ENCODE measurements at regions not wholly inside any gene's neighbourhood (a gene's known extent, or its start where the extent isn't known, plus 50 kb on each side); places are given as distances from the start of the nearest gene placed in this dataset.
"Not testable (repeated sequence)": the region's sequence is repeated elsewhere in the genome, so short reads cannot be mapped to it uniquely, and the experiment has no call there.

DNA sequence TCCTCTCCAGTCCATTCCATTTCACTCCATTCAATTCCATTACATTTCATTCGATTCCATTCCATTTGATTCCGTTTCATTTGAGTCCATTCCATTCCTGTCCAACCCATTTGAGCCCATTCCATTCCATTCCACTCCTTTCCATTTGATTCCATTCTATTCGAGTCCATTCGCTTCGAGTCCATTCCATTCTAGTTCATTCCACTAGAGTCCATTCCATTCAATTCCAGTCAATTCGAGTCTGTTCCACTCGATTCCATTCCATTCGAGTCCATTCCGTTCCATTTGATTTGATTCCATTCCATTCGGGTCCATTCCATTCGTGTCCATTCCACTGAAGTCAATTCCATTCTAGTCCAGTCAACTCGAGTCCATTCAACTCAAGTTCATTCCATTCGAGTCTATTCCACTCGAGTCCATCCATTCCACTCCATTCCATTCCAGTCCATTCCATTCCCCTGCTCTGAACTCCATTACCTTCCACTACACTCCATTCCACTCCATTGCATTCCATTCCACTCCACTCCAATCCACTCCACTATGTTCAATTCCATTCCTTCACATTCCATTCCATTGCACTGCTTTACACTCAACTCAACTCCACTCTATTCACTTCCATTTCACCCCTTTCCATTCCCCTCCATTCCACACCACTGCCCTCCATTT, 2569.4 kb upstream of the TPTE start:
- H3K4me3 ChIP-seq: no peak overlapping the region
- no peak overlapping the region for H3K4me2 ChIP-seq
- ChIA-PET POLR2A (ENCODE audit: unreplicated experiment) (no interaction called here), CTCF (no interaction called here)
- BruUV-seq (replicated peaks): no TSS peak
- no peak for TF ChIP-seq EZH2 (IDR thresholded peaks at IDR 0.05; ENCODE audit: low read depth)
- TF ChIP-seq, protein P1, sequence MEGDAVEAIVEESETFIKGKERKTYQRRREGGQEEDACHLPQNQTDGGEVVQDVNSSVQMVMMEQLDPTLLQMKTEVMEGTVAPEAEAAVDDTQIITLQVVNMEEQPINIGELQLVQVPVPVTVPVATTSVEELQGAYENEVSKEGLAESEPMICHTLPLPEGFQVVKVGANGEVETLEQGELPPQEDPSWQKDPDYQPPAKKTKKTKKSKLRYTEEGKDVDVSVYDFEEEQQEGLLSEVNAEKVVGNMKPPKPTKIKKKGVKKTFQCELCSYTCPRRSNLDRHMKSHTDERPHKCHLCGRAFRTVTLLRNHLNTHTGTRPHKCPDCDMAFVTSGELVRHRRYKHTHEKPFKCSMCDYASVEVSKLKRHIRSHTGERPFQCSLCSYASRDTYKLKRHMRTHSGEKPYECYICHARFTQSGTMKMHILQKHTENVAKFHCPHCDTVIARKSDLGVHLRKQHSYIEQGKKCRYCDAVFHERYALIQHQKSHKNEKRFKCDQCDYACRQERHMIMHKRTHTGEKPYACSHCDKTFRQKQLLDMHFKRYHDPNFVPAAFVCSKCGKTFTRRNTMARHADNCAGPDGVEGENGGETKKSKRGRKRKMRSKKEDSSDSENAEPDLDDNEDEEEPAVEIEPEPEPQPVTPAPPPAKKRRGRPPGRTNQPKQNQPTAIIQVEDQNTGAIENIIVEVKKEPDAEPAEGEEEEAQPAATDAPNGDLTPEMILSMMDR (conservative IDR thresholded peaks at IDR 0.05): no peak
- no peaks in the 10 kb centered on the region for H3F3A ChIP-seq (ENCODE audit: insufficient read depth, low read depth)
- no peaks in the 10 kb centered on the region for H3K36me3 ChIP-seq (ENCODE audit: low read depth)
- no peak overlapping the region for H3K27ac ChIP-seq
- H3K9me2 ChIP-seq (ENCODE audit: insufficient read depth): no peaks in the 10 kb centered on the region
- H3K4me1 ChIP-seq (replicated peaks; ENCODE audit: insufficient read depth): no peaks in the 10 kb centered on the region
- intact Hi-C loops (cut with micrococcal nuclease; ENCODE audit: unreplicated experiment): no loop called here
- H4K20me1 ChIP-seq (ENCODE audit: insufficient read depth): no peaks in the 10 kb centered on the region
- H3K9me3 ChIP-seq (ENCODE audit: insufficient read depth, low read depth): peaks cover 60% of the 10 kb centered on the region
- no peak for DNase-seq
- no peaks in the 10 kb centered on the region for H3K27me3 ChIP-seq (ENCODE audit: insufficient read depth, low read depth)
- no peak overlapping the region for H2AFZ ChIP-seq
- no peaks in the 10 kb centered on the region for H3K79me2 ChIP-seq (ENCODE audit: low read depth)

GRCh38 chr21:7952648-7953047, 2568.7 kb upstream of the TPTE start:
- Histone ChIP-seq H2AFZ (no peak overlapping the region), H3K36me3 (ENCODE audit: low read depth) (no peaks in the 10 kb centered on the region), H3K27ac (no peak overlapping the region), H3K79me2 (ENCODE audit: low read depth) (no peaks in the 10 kb centered on the region), H3F3A (ENCODE audit: insufficient read depth, low read depth) (no peaks in the 10 kb centered on the region), H4K20me1 (ENCODE audit: insufficient read depth) (no peaks in the 10 kb centered on the region), H3K9me3 (ENCODE audit: insufficient read depth, low read depth) (peaks cover 53% of the 10 kb centered on the region), H3K27me3 (ENCODE audit: insufficient read depth, low read depth) (no peaks in the 10 kb centered on the region), H3K4me3 (no peak overlapping the region), H3K9me2 (ENCODE audit: insufficient read depth) (no peaks in the 10 kb centered on the region), H3K4me2 (no peak overlapping the region), H3K4me1 (replicated peaks; ENCODE audit: insufficient read depth) (no peaks in the 10 kb centered on the region)
- no TSS peak for BruUV-seq (replicated peaks)
- DNase-seq: no peak
- intact Hi-C loops (cut with micrococcal nuclease; ENCODE audit: unreplicated experiment): no loop called here
- TF ChIP-seq EZH2 (IDR thresholded peaks at IDR 0.05; ENCODE audit: low read depth): no peak
- TF ChIP-seq, protein P1 (conservative IDR thresholded peaks at IDR 0.05): no peak
- ChIA-PET CTCF (no interaction called here), POLR2A (ENCODE audit: unreplicated experiment) (no interaction called here)

DNA sequence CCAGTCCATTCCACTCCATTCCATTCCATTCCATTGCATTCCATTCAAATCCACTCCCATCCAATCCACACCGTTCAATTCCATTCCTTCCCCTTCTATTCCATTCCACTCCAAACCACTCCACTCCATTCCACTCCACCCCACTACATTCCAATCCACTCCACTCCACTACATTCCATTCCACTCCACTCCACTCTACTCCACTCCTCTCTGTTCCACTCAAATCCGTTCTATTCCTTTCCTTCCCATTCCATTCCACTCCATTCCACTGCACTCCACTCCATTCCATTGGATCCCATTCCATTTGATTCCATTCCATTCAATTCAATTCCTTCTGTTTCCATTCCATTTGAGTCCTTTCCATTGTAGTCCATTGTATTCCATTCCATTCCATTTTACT, 2568.3 kb upstream of the TPTE start:
- CTCF ChIA-PET: no interaction called here
- peaks cover 49% of the 10 kb centered on the region for H3K9me3 ChIP-seq (ENCODE audit: insufficient read depth, low read depth)
- no TSS peak for BruUV-seq (replicated peaks)

DNA sequence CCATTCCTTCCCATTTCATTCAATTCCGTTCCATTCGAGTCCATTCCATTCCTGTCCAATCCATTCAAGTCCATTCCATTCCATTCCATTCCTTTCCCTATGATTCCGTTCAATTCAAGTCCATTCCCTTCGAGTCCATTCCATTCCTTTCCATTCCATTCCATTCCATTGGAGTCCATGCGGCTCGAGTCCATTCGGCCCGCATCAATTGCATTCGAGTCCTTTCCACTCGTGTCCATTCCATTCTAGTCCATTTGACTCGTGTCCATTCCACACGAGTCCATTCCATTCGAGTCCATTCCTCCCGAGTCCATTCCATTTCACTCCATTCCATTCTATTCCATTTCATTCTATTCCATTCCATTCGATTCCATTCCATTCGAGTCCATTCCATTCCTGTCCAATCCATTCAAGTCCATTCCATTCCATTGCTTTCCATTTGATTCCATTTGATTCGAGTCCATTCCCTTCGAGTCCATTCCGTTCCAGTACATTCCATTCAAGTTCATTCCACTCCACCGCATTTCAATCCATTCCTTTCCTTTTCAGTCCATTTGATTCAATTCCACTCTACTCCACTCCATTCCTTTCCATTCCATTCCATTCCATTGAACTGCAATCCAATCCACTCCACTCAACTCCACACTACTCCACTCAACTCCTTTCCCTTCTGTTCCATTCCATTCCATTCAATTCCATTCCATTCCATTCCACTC, 2565.9 kb upstream of the TPTE start:
- H3K4me3 ChIP-seq; H3K4me1 ChIP-seq (replicated peaks; ENCODE audit: insufficient read depth); CTCF ChIA-PET; H3K79me2 ChIP-seq (ENCODE audit: low read depth); POLR2A ChIA-PET (ENCODE audit: unreplicated experiment); H2AFZ ChIP-seq; intact Hi-C loops (cut with micrococcal nuclease; ENCODE audit: unreplicated experiment); BruUV-seq (replicated peaks); H4K20me1 ChIP-seq (ENCODE audit: insufficient read depth); H3F3A ChIP-seq (ENCODE audit: insufficient read depth, low read depth); H3K4me2 ChIP-seq; H3K36me3 ChIP-seq (ENCODE audit: low read depth); H3K27me3 ChIP-seq (ENCODE audit: insufficient read depth, low read depth); H3K27ac ChIP-seq; DNase-seq; H3K9me2 ChIP-seq (ENCODE audit: insufficient read depth): not testable (repeated sequence)
- H3K9me3 ChIP-seq (ENCODE audit: insufficient read depth, low read depth): peaks cover 33% of the 10 kb centered on the region

More for the DNA sequence above, 2568.3 kb upstream of the TPTE start:
- Histone ChIP-seq H3K27ac (no peak overlapping the region), H3K4me3 (no peak overlapping the region), H2AFZ (no peak overlapping the region), H3K36me3 (ENCODE audit: low read depth) (no peaks in the 10 kb centered on the region), H3F3A (ENCODE audit: insufficient read depth, low read depth) (no peaks in the 10 kb centered on the region), H3K27me3 (ENCODE audit: insufficient read depth, low read depth) (no peaks in the 10 kb centered on the region), H3K4me1 (replicated peaks; ENCODE audit: insufficient read depth) (no peaks in the 10 kb centered on the region), H3K4me2 (no peak overlapping the region), H3K9me2 (ENCODE audit: insufficient read depth) (no peaks in the 10 kb centered on the region), H4K20me1 (ENCODE audit: insufficient read depth) (no peaks in the 10 kb centered on the region), H3K79me2 (ENCODE audit: low read depth) (no peaks in the 10 kb centered on the region)
- intact Hi-C loops (cut with micrococcal nuclease; ENCODE audit: unreplicated experiment): no loop called here
- DNase-seq: no peak
- TF ChIP-seq, protein P1 (conservative IDR thresholded peaks at IDR 0.05): no peak
- no peak for TF ChIP-seq EZH2 (IDR thresholded peaks at IDR 0.05; ENCODE audit: low read depth)
- POLR2A ChIA-PET (ENCODE audit: unreplicated experiment): no interaction called here

GRCh38 chr21:7956074-7956452, 2565.3 kb upstream of the TPTE start:
- intact Hi-C loops (cut with micrococcal nuclease; ENCODE audit: unreplicated experiment); H3K4me3 ChIP-seq; H2AFZ ChIP-seq; BruUV-seq (replicated peaks); H3F3A ChIP-seq (ENCODE audit: insufficient read depth, low read depth); H3K4me1 ChIP-seq (replicated peaks; ENCODE audit: insufficient read depth); H3K79me2 ChIP-seq (ENCODE audit: low read depth); POLR2A ChIA-PET (ENCODE audit: unreplicated experiment); H3K36me3 ChIP-seq (ENCODE audit: low read depth); H3K27ac ChIP-seq; H4K20me1 ChIP-seq (ENCODE audit: insufficient read depth); H3K4me2 ChIP-seq; CTCF ChIA-PET; H3K9me2 ChIP-seq (ENCODE audit: insufficient read depth); DNase-seq; H3K27me3 ChIP-seq (ENCODE audit: insufficient read depth, low read depth): not testable (repeated sequence)
- H3K9me3 ChIP-seq (ENCODE audit: insufficient read depth, low read depth): peaks cover 28% of the 10 kb centered on the region

Measured in PC-9 (cell line).